ENCODE measurements at regions not wholly inside any gene's neighbourhood (a gene's known extent, or its start where the extent isn't known, plus 50 kb on each side); places are given as distances from the start of the nearest gene placed in this dataset.
"Not testable (repeated sequence)": the region's sequence is repeated elsewhere in the genome, so short reads cannot be mapped to it uniquely, and the experiment has no call there.

DNA sequence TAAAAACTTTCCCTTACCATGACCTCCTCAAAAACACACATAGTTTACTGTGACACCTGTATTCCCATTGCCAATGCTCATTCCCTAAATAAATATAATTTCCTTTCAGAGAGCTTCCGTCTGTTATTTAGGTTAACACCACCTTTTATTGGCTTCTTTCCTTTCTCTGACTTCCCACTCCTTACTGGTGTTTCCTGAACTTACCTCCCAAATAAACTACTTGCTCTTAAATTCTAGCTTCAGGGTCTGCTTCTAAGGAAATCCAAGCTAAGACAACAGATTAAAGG lies 67.4 kb upstream of the ZNF746 start:
- DNase-seq: no peak
- no peak for ATAC-seq

DNA sequence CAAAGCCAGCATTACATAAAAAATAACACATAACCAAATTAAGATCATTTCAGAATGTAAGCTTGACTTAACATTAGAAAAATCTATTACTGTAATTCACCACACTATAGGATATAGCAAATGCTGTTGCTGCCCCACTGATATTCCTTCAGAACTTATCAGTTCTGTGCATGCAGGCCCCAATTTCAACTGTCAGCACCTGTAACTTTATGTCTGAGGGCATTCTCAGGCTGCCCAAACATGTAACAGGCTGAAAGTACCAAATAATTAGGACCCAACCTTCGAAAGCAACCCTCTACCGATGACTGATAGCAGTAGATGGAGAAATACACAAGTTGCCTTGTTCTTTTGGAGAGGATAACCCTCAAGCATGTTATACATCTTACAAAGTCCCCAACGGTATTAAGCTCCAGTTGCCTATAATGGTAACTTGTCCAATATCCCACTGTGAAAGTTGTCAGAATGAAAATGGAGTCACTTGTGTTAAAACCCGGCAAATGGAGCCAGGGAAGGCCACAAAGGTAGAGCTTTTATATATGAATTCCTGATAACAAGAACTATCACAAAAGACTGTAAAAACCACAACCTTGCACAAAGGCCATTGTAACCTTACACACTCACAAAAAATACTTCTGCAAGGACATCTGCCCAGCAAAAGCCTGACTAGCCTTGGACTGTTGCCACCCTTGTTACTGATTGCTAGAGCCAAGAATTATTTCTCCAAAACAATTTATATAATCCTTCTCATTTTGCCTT lies 66.9 kb upstream of the ZNF746 start:
- no peak for DNase-seq
- ATAC-seq: no peak

GRCh38 chr7:149562602-149563001 lies 65.0 kb upstream of the ZNF746 start:
- DNase-seq: no peak
- ATAC-seq: no peak

- ATAC-seq (no peak), DNase-seq (no peak)
These were observed 63.5 kb upstream of the ZNF746 start for GRCh38 chr7:149561072-149561471.

- ATAC-seq: no peak
- no peak for DNase-seq
These were observed 62.1 kb upstream of the ZNF746 start for GRCh38 chr7:149559711-149560110.

- DNase-seq (no peak), ATAC-seq (peak; percentile 28)
These were observed 60.7 kb upstream of the ZNF746 start for GRCh38 chr7:149558149-149558861.

- DNase-seq, ATAC-seq: not testable (repeated sequence)
These were observed 58.9 kb upstream of the ZNF746 start for GRCh38 chr7:149556525-149556924.

DNA sequence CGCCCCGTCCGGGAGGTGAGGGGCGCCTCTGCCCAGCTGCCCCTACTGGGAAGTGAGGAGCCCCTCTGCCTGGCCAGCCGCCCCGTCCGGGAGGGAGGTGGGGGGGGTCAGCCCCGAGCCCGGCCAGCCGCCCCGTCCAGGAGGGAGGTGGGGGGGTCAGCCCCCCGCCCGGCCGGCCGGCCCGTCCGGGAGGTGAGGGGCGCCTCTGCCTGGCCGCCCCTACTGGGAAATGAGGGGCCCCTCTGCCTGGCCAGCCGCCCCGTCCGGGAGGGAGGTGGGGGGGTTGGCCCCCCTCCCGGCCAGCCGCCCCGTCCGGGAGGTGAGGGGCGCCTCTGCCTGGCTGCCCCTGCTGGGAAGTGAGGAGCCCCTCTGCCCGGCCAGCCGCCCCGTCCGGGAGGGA lies 57.2 kb upstream of the ZNF746 start:
- not testable (repeated sequence) for DNase-seq, ATAC-seq

GRCh38 chr7:149553991-149554390 lies 56.4 kb upstream of the ZNF746 start:
- ATAC-seq: not testable (repeated sequence)

GRCh38 chr7:149552799-149553198 lies 55.2 kb upstream of the ZNF746 start:
- ATAC-seq: no peak

More at GRCh38 chr7:149553991-149554390, 56.4 kb upstream of the ZNF746 start:
- DNase-seq: not testable (repeated sequence)

More at GRCh38 chr7:149552799-149553198, 55.2 kb upstream of the ZNF746 start:
- DNase-seq: no peak
